Peyer's patch (tissue), 4 donors: ENCODE measurements at regions not wholly inside any gene's neighbourhood (a gene's known extent, or its start where the extent isn't known, plus 50 kb on each side); places are given as distances from the start of the nearest gene placed in this dataset.

Source experiments
- CTCF ChIP-seq, 6 experiments: fragments of 450-650 bp in 4 of 6; fragments of 200-600 bp in 2 of 6; sonication (generic) in 1 of 6; IDR thresholded peaks; one replicate each; pipeline ENCODE4 v1.5.1; 2017 to 2019; ENCODE audit warnings: antibody characterized with exemption in 6 of 6, mild to moderate bottlenecking in 3 of 6, moderate library complexity in 1 of 6
- POLR2A ChIP-seq, 2 donors: fragments of 450-650 bp; IDR thresholded peaks; one replicate each; pipeline ENCODE4 v1.5.1; 2017; ENCODE audit warnings: antibody characterized with exemption in 2 of 2, mild to moderate bottlenecking in 2 of 2, moderate library complexity in 2 of 2

- TF ChIP-seq CTCF (IDR thresholded peaks at IDR 0.05) = no peak
- TF ChIP-seq POLR2A (IDR thresholded peaks at IDR 0.05) = no peak
Observed at GRCh38 chr16:79267146-79267545, 333.4 kb downstream of the MAF start.
